Upper lobe of left lung (tissue), 4 donors: ENCODE measurements at regions not wholly inside any gene's neighbourhood (a gene's known extent, or its start where the extent isn't known, plus 50 kb on each side); places are given as distances from the start of the nearest gene placed in this dataset.

Source experiments
- EP300 ChIP-seq, 4 donors: sonication (generic); formaldehyde crosslinking; IDR thresholded peaks; one replicate each; pipeline ENCODE4 v1.5.1; 2017; ENCODE audit warnings: antibody characterized with exemption in 4 of 4, control low read depth in 2 of 4
- POLR2A ChIP-seq, 4 donors: fragments of 450-650 bp; IDR thresholded peaks; one replicate each; pipeline ENCODE4 v1.5.1; 2016 to 2017; ENCODE audit warnings: antibody characterized with exemption in 4 of 4, mild to moderate bottlenecking in 2 of 4
- POLR2AphosphoS5 ChIP-seq, 2 donors: sonication (generic); formaldehyde crosslinking; IDR thresholded peaks; one replicate each; pipeline ENCODE4 v1.5.1; 2017; ENCODE audit warnings: antibody characterized with exemption in 2 of 2
- TF ChIP-seq, protein P1 (sequence below), 6 experiments: fragments of 450-650 bp in 4 of 6; fragments of 200-600 bp in 2 of 6; sonication (generic) in 2 of 6; IDR thresholded peaks; one replicate each; pipeline ENCODE4 v1.5.1; 2016 to 2019; ENCODE audit warnings: antibody characterized with exemption in 6 of 6

DNA sequence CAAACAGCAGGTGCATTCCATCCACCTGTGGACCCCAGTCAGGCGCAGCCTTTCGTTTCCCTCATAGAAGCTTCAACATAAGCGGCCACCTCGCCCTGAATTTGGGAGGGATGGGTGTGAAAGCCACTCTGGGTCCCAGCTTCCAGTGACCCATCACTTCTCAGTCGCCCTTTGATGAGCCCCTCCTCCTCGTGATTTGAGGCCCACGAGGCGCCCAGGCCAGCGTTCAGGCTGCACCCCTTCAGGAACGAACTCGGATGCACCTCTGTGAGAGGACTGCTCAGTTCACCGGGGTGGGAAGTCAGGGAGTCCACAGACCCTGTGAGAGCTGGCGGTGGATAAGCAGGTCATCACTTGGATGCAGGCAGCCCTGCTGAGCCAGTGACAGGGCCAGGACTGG lies 1118.2 kb downstream of the BRD1 start:
- no peak for TF ChIP-seq EP300 (IDR thresholded peaks at IDR 0.05)
- TF ChIP-seq, protein P1, sequence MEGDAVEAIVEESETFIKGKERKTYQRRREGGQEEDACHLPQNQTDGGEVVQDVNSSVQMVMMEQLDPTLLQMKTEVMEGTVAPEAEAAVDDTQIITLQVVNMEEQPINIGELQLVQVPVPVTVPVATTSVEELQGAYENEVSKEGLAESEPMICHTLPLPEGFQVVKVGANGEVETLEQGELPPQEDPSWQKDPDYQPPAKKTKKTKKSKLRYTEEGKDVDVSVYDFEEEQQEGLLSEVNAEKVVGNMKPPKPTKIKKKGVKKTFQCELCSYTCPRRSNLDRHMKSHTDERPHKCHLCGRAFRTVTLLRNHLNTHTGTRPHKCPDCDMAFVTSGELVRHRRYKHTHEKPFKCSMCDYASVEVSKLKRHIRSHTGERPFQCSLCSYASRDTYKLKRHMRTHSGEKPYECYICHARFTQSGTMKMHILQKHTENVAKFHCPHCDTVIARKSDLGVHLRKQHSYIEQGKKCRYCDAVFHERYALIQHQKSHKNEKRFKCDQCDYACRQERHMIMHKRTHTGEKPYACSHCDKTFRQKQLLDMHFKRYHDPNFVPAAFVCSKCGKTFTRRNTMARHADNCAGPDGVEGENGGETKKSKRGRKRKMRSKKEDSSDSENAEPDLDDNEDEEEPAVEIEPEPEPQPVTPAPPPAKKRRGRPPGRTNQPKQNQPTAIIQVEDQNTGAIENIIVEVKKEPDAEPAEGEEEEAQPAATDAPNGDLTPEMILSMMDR (IDR thresholded peaks at IDR 0.05) = no peak
- no peak for TF ChIP-seq POLR2A (IDR thresholded peaks at IDR 0.05)
- no peak for TF ChIP-seq POLR2AphosphoS5 (IDR thresholded peaks at IDR 0.05)
